ENCODE measurements at regions not wholly inside any gene's neighbourhood (a gene's known extent, or its start where the extent isn't known, plus 50 kb on each side); places are given as distances from the start of the nearest gene placed in this dataset.

DNA sequence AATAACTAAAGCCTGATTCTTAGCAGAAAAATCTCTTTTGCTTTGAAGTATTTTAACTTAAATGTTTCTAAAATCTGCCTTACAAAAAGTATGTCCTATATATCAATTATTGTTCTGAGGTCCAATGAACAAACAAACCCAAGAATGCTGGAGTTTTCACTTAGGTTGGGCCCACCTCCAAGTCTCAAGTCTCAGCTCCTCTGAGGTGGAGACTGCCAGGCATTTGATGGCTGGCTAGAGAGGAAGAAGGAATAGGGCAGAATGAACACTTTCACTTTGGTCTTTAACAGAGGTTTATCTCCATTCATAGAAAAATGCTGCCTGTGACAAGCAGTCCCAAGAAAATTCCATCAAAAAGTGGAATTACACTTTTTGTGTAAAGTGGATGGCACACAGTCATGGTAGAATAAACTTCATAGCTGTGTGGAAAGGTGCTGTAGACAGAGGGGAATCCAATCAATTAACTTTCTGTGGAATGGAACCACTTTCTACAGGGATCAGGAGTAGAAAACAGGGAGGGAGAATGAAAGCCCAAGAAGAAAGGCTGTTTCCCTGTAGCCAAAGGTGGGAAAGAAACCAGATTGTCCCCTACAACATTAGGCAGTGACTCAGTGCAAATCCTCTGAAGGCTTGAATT is 349.4 kb upstream of the RUNX1 start:
- TF ChIP-seq, protein P1, sequence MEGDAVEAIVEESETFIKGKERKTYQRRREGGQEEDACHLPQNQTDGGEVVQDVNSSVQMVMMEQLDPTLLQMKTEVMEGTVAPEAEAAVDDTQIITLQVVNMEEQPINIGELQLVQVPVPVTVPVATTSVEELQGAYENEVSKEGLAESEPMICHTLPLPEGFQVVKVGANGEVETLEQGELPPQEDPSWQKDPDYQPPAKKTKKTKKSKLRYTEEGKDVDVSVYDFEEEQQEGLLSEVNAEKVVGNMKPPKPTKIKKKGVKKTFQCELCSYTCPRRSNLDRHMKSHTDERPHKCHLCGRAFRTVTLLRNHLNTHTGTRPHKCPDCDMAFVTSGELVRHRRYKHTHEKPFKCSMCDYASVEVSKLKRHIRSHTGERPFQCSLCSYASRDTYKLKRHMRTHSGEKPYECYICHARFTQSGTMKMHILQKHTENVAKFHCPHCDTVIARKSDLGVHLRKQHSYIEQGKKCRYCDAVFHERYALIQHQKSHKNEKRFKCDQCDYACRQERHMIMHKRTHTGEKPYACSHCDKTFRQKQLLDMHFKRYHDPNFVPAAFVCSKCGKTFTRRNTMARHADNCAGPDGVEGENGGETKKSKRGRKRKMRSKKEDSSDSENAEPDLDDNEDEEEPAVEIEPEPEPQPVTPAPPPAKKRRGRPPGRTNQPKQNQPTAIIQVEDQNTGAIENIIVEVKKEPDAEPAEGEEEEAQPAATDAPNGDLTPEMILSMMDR (IDR thresholded peaks at IDR 0.05): no peak
- no peak for TF ChIP-seq POLR2A (IDR thresholded peaks at IDR 0.05)

All from upper lobe of left lung (tissue), 4 donors.